GM12878 (cell line): ENCODE measurements at regions not wholly inside any gene's neighbourhood (a gene's known extent, or its start where the extent isn't known, plus 50 kb on each side); places are given as distances from the start of the nearest gene placed in this dataset.

ENCODE experiments used
- ATAC-seq: fragments of 200-7000 bp; cut with Tn5 transposase; 3 replicates; pipeline ENCODE4 v1.9.1; 2020; ENCODE audit warnings: mild to moderate bottlenecking, moderate library complexity
- BruUV-seq: library from RNA; stranded (reverse); fragments of 400-500 nt; replicated peaks from 2 replicates; lab custom pipeline; 2021; lab: Mats Ljungman, UMichigan
- CTCF ChIA-PET: fragments of 300-600 bp; sonication (Branson Sonifier 250); formaldehyde crosslinking; extraction: SDS; loops from one replicate; lab custom pipeline; 2021; ENCODE audit warnings: inconsistent platforms; lab: Yijun Ruan, JAX
- POLR2A ChIA-PET: fragments of 350-600 bp; formaldehyde crosslinking; extraction: SDS; loops from one replicate; lab custom pipeline; 2021; ENCODE audit warnings: inconsistent platforms; lab: Charles Lee
- RAD21 ChIA-PET: fragments of 300-600 bp; sonication (Branson Sonifier 250); formaldehyde crosslinking; loops from one replicate; lab custom pipeline; 2023; ENCODE audit warnings: antibody characterized with exemption; ENCODE audit not compliant: unreplicated experiment; lab: Charles Lee
- SMC1A ChIA-PET: fragments of 300-600 bp; sonication (Branson Sonifier 250); formaldehyde crosslinking; loops from one replicate; lab custom pipeline; 2023; ENCODE audit not compliant: unreplicated experiment, uncharacterized antibody; lab: Charles Lee
- DNase-seq: peaks from one replicate; pipeline ENCODE4 v3.0.0-alpha.2; 2011; ENCODE audit warnings: low read depth, low spot score
- FAIRE-seq: peaks from 3 replicates; lab custom pipeline; 2011; peaks lifted over from hg19 to GRCh38; lab: Jason Lieb, UNC
- H2AFZ ChIP-seq: 2 replicates; pipeline ENCODE4 v1.6.0; 2011; ENCODE audit warnings: low read depth, low read length, control low read depth; ENCODE audit not compliant: control insufficient read depth
- H3K27ac ChIP-seq: 2 replicates; pipeline ENCODE4 v1.5.1; 2011; ENCODE audit warnings: control low read depth; ENCODE audit not compliant: control insufficient read depth, insufficient read depth
- H3K27me3 ChIP-seq, 2 experiments: replicated peaks in 1 of 2; 2 replicates each; pipeline versions ENCODE4 v1.6.0 to v1.6.1; 2011; ENCODE audit warnings: low read length in 1 of 2; ENCODE audit not compliant: control insufficient read depth in 2 of 2, insufficient read depth in 2 of 2
- H3K36me3 ChIP-seq, 2 experiments: 2 replicates each; pipeline ENCODE4 v1.5.1; 2011; ENCODE audit warnings: low read length in 1 of 2; ENCODE audit not compliant: control insufficient read depth in 2 of 2, insufficient read depth in 2 of 2
- H3K4me1 ChIP-seq: 2 replicates; pipeline ENCODE4 v1.6.1; 2011; ENCODE audit warnings: mild to moderate bottlenecking, low read length, moderate library complexity, mixed read lengths; ENCODE audit not compliant: control insufficient read depth, insufficient read depth
- H3K4me2 ChIP-seq: 2 replicates; pipeline ENCODE4 v1.6.0; 2011; ENCODE audit warnings: control low read depth; ENCODE audit not compliant: control insufficient read depth, insufficient read depth
- H3K4me3 ChIP-seq: fragments of 200-600 bp; sonication (generic); 2 replicates; pipeline ENCODE4 v1.5.1; 2016
- H3K79me2 ChIP-seq: 2 replicates; pipeline ENCODE4 v1.6.0; 2011; ENCODE audit warnings: low read length; ENCODE audit not compliant: control insufficient read depth, insufficient read depth
- H3K9ac ChIP-seq: 2 replicates; pipeline ENCODE4 v1.8.0; 2011; ENCODE audit warnings: low read length, control low read depth, mixed read lengths; ENCODE audit not compliant: control insufficient read depth, insufficient read depth
- H3K9me3 ChIP-seq: replicated peaks from 3 replicates; pipeline ENCODE4 v1.5.1; 2011; ENCODE audit warnings: mild to moderate bottlenecking, low read length; ENCODE audit not compliant: control insufficient read depth, insufficient read depth
- H4K20me1 ChIP-seq: 2 replicates; pipeline ENCODE4 v1.6.0; 2011; ENCODE audit not compliant: control insufficient read depth, insufficient read depth
- EZH2 ChIP-seq: IDR thresholded peaks from 2 replicates; pipeline ENCODE4 v1.6.1; 2012; ENCODE audit warnings: low read depth, mild to moderate bottlenecking, control low read depth, inconsistent platforms, low read length, borderline replicate concordance; ENCODE audit not compliant: control insufficient read depth
- IRF4 ChIP-seq: IDR thresholded peaks from 2 replicates; pipeline ENCODE4 v1.6.1; 2011; ENCODE audit warnings: low read depth, low read length
- NR2C2 ChIP-seq: IDR thresholded peaks from 2 replicates; pipeline ENCODE4 v1.6.1; 2011; ENCODE audit warnings: borderline replicate concordance, low read depth; ENCODE audit not compliant: control insufficient read depth, insufficient read length
- PBX3 ChIP-seq: IDR thresholded peaks from 2 replicates; pipeline ENCODE4 v1.6.1; 2011; ENCODE audit warnings: mild to moderate bottlenecking, low read depth, low read length, moderate library complexity; ENCODE audit not compliant: insufficient replicate concordance
- POU2F2 ChIP-seq: IDR thresholded peaks from 3 replicates; pipeline ENCODE4 v1.6.1; 2011; ENCODE audit warnings: low read depth, mild to moderate bottlenecking, low read length, borderline replicate concordance
- RUNX3 ChIP-seq: IDR thresholded peaks from 2 replicates; pipeline ENCODE4 v1.6.1; 2012; ENCODE audit warnings: low read length, inconsistent platforms
- SMAD5 ChIP-seq: IDR thresholded peaks from 2 replicates; pipeline ENCODE4 v1.6.1; 2016; ENCODE audit warnings: antibody characterized with exemption, low read depth
- TCF12 ChIP-seq: IDR thresholded peaks from 2 replicates; pipeline ENCODE4 v1.6.1; 2011; ENCODE audit warnings: low read depth, mild to moderate bottlenecking, low read length
- ZBTB33 ChIP-seq: fragments of 450-650 bp; IDR thresholded peaks from 2 replicates; pipeline ENCODE4 v1.6.1; 2017; ENCODE audit warnings: mild to moderate bottlenecking
- WGBS: methylation state at CpG from one replicate; pipeline ENCODE4 v1.1.6; 2016; ENCODE audit warnings: low lambda C conversion rate; ENCODE audit not compliant: insufficient replicate concordance, insufficient coverage; ENCODE audit errors: missing lambda C conversion rate; 5-methylcytosine and 5-hydroxymethylcytosine counted together
- in situ Hi-C: fragments of 300-500 bp; cut with MboI; formaldehyde crosslinking; loops from 9 replicates; pipeline ENCODE4 v1.14.3; 2018; ENCODE audit warnings: mixed read lengths
- intact Hi-C: fragments of 100-400 bp; cut with micrococcal nuclease; formaldehyde crosslinking; loops from one replicate; pipeline ENCODE4 v1.14.2; 2022; ENCODE audit not compliant: unreplicated experiment
- TF ChIP-seq, protein P1 (sequence below): fragments of 450-650 bp; IDR thresholded peaks from 2 replicates; pipeline ENCODE4 v1.6.1; 2017; ENCODE audit warnings: low read depth, mild to moderate bottlenecking, moderate library complexity
- TF ChIP-seq, protein P2 (sequence below): fragments of 450-650 bp; IDR thresholded peaks from 2 replicates; pipeline ENCODE4 v1.6.1; 2018; ENCODE audit warnings: borderline replicate concordance, mild to moderate bottlenecking; ENCODE audit not compliant: partially characterized antibody

DNA sequence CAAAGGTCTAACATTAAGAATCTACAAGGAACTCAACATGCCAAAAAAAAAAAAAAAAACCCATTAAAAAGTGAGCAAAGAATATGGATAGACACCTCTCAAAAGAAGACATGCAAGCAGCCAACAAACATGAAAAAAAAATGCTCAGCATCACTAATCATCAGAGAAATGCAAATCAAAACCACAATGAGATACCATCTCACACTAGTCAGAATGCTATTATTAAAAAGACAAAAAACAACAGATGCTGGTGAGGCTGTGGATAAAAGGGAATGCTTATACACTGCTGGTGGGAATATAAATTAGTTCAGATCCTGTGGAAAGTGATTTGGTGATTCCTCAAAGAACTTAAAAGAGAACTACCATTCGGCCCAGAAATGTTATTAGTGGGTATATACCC is 257.7 kb upstream of the PLET1 start:
- FAIRE-seq, result no peak
- H3K27ac ChIP-seq, result no peak overlapping the region
- in situ Hi-C loops, result no loop called here
- no peak overlapping the region for H3K4me3 ChIP-seq
- no peaks in the 10 kb centered on the region for H4K20me1 ChIP-seq
- no peak for DNase-seq
- H3K27me3 ChIP-seq, result no peaks in the 10 kb centered on the region; a peak in 1 of 4 replicates
- H3K4me2 ChIP-seq, result no peak overlapping the region
- no peak overlapping the region for H2AFZ ChIP-seq
- WGBS, result 52% methylated on average over 1 of the region's 1 CpG
- intact Hi-C loops, result no loop called here
- H3K36me3 ChIP-seq, result no peaks in the 10 kb centered on the region
- H3K79me2 ChIP-seq, result no peaks in the 10 kb centered on the region
- ChIA-PET SMC1A (no interaction called here), CTCF (no interaction called here), POLR2A (no interaction called here), RAD21 (no interaction called here)
- ATAC-seq, result no peak
- peaks cover 10% of the 10 kb centered on the region for H3K4me1 ChIP-seq
- no TSS peak for BruUV-seq
- TF ChIP-seq RUNX3, result 0 out of 2 replicates have a peak, but pooled peaks have one; percentile 8
- no peak for TF ChIP-seq POU2F2
- no peak overlapping the region for H3K9ac ChIP-seq
- no peaks in the 10 kb centered on the region for H3K9me3 ChIP-seq

DNA sequence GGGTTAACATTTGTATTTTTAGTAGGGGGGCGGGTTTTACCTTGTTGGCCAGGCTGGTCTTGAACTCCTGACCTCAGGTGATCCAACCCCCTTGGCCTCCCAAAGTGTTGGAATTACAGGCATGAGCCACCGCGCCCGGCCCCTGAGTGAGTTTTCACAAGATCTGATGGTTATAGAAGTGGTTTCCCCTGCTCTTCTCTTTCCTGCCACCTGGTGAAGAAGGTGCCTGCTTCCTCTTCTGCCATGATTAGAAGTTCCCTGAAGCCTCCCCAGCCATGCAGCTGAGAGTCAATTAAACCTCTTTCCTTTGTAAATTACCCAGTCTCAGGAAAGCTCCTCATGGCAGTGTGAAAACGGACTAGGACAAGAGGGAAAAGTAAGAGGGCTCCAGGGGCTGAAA is 259.1 kb upstream of the PLET1 start:
- Histone ChIP-seq H3K4me1 (peaks cover 7% of the 10 kb centered on the region), H3K27ac (no peak overlapping the region), H3K9ac (no peak overlapping the region), H3K4me2 (no peak overlapping the region), H2AFZ (no peak overlapping the region; the same call in 1 of the 2 replicates), H3K4me3 (no peak overlapping the region), H3K36me3 (no peaks in the 10 kb centered on the region), H4K20me1 (no peaks in the 10 kb centered on the region), H3K79me2 (no peaks in the 10 kb centered on the region), H3K27me3 (no peaks in the 10 kb centered on the region; a peak in 2 of 4 replicates), H3K9me3 (no peaks in the 10 kb centered on the region)
- intact Hi-C loops (no loop called here), in situ Hi-C loops (no loop called here)
- BruUV-seq, result no TSS peak
- POLR2A ChIA-PET, result no interaction called here
- WGBS, result 7% methylated on average over 5 of the region's 5 CpGs
- RAD21 ChIA-PET, result no interaction called here
- ATAC-seq, result no peak
- DNase-seq, result no peak
- no peak for TF ChIP-seq ZBTB33
- no peak for TF ChIP-seq SMAD5
- TF ChIP-seq PBX3, result no peak
- no peak for TF ChIP-seq NR2C2
- no peak for TF ChIP-seq IRF4
- no peak for TF ChIP-seq TCF12
- no peak for TF ChIP-seq EZH2
- TF ChIP-seq, protein P1, sequence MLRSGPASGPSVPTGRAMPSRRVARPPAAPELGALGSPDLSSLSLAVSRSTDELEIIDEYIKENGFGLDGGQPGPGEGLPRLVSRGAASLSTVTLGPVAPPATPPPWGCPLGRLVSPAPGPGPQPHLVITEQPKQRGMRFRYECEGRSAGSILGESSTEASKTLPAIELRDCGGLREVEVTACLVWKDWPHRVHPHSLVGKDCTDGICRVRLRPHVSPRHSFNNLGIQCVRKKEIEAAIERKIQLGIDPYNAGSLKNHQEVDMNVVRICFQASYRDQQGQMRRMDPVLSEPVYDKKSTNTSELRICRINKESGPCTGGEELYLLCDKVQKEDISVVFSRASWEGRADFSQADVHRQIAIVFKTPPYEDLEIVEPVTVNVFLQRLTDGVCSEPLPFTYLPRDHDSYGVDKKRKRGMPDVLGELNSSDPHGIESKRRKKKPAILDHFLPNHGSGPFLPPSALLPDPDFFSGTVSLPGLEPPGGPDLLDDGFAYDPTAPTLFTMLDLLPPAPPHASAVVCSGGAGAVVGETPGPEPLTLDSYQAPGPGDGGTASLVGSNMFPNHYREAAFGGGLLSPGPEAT, result no peak
- TF ChIP-seq, protein P2, sequence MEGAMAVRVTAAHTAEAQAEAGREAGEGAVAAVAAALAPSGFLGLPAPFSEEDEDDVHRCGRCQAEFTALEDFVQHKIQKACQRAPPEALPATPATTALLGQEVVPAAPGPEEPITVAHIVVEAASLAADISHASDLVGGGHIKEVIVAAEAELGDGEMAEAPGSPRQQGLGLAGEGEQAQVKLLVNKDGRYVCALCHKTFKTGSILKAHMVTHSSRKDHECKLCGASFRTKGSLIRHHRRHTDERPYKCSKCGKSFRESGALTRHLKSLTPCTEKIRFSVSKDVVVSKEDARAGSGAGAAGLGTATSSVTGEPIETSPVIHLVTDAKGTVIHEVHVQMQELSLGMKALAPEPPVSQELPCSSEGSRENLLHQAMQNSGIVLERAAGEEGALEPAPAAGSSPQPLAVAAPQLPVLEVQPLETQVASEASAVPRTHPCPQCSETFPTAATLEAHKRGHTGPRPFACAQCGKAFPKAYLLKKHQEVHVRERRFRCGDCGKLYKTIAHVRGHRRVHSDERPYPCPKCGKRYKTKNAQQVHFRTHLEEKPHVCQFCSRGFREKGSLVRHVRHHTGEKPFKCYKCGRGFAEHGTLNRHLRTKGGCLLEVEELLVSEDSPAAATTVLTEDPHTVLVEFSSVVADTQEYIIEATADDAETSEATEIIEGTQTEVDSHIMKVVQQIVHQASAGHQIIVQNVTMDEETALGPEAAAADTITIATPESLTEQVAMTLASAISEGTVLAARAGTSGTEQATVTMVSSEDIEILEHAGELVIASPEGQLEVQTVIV, result no peak
- no peak for FAIRE-seq
- CTCF ChIA-PET, result no interaction called here
- SMC1A ChIA-PET, result no interaction called here
